Fibroblast of mammary gland (primary cell): ENCODE measurements at regions not wholly inside any gene's neighbourhood (a gene's known extent, or its start where the extent isn't known, plus 50 kb on each side); places are given as distances from the start of the nearest gene placed in this dataset.

Experiments used
- DNase-seq: peaks from one replicate; pipeline ENCODE4 v3.0.0-alpha.2; 2010; ENCODE audit warnings: low read depth
- H3K4me3 ChIP-seq: 2 replicates; pipeline ENCODE4 v1.5.1; 2011; ENCODE audit warnings: low read depth, mild to moderate bottlenecking, low read length, moderate library complexity; ENCODE audit not compliant: control insufficient read depth
- TF ChIP-seq, protein P1 (sequence below): conservative IDR thresholded peaks from 2 replicates; pipeline ENCODE4 v1.5.1; 2011; ENCODE audit warnings: low read depth, low read length, inconsistent platforms; ENCODE audit not compliant: control insufficient read depth, insufficient read depth

DNA sequence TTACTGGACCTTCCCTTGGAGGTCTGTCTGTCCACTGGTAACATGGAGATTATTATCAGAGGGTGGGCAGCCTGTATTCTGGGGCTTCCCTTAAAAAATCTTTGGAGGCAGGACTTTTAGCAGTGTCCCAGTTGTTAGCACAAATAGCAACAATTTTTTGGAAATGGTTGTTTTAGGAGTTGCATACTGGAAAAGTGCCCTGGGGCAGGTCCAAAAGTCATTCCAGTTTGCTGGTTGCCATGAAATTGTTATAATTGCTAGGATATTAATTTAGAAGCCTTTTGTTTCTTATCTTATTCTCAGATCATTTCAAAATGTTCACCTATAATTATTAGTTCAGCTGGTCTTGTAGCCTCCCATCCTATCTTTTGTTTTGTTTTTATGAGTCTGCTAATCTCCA, 71.0 kb downstream of the PTGS2 start:
- TF ChIP-seq, protein P1, sequence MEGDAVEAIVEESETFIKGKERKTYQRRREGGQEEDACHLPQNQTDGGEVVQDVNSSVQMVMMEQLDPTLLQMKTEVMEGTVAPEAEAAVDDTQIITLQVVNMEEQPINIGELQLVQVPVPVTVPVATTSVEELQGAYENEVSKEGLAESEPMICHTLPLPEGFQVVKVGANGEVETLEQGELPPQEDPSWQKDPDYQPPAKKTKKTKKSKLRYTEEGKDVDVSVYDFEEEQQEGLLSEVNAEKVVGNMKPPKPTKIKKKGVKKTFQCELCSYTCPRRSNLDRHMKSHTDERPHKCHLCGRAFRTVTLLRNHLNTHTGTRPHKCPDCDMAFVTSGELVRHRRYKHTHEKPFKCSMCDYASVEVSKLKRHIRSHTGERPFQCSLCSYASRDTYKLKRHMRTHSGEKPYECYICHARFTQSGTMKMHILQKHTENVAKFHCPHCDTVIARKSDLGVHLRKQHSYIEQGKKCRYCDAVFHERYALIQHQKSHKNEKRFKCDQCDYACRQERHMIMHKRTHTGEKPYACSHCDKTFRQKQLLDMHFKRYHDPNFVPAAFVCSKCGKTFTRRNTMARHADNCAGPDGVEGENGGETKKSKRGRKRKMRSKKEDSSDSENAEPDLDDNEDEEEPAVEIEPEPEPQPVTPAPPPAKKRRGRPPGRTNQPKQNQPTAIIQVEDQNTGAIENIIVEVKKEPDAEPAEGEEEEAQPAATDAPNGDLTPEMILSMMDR = no peak
- DNase-seq = no peak

DNA sequence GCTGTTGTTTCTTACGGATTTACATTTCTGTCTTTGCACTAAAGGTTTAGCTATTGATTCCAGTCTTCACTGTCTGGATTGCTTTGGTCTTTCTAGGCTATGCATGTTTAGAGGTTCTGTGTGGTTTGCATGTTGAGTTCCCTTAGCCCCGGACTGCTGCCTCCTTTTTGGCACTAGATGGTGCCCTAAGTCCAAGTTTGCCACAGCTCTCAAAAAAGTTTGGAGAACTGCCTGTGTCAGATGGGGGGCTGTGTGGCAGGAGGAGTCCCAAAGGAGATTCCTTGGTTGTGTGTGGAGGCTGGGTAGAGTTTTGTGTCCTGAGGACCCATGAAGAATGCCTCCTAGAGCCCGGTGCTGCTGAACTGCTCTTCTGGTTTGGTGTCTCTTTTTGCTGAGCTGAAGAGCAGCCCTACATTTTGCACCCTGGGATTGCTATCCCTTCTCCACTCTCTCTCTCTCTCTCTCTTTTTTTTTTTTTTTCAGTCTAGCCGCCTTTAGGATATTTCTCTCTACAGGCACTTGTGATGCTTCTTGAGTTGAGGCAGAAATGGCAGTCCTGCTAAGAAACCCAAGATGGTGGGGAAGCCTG, 74.4 kb downstream of the PTGS2 start:
- no peak overlapping the region for H3K4me3 ChIP-seq
- DNase-seq = peak; percentile 73
- TF ChIP-seq, protein P1 = peak; percentile 86

More for the DNA sequence above, 71.0 kb downstream of the PTGS2 start:
- no peak overlapping the region for H3K4me3 ChIP-seq

DNA sequence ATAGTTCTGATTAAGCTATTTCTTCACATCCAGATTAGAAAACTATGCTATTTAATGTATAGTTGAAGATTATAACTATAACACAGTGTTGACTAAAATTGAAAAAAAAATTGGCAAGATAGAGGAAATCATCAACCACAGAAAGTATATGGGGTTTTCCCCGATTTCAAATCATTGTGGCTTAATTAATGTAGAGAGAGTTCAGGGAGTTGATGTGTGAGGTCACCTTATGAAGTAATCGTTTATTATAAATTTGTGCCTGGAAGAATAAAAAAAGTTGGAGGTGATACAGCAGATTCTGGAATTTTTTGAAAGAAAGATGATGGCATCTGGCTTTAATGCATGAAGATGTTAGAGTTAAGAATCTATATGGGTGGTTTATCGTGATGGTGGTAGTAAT, 84.3 kb downstream of the PTGS2 start:
- DNase-seq = peak; percentile 15
- H3K4me3 ChIP-seq = no peak overlapping the region
- TF ChIP-seq, protein P1 = no peak

DNA sequence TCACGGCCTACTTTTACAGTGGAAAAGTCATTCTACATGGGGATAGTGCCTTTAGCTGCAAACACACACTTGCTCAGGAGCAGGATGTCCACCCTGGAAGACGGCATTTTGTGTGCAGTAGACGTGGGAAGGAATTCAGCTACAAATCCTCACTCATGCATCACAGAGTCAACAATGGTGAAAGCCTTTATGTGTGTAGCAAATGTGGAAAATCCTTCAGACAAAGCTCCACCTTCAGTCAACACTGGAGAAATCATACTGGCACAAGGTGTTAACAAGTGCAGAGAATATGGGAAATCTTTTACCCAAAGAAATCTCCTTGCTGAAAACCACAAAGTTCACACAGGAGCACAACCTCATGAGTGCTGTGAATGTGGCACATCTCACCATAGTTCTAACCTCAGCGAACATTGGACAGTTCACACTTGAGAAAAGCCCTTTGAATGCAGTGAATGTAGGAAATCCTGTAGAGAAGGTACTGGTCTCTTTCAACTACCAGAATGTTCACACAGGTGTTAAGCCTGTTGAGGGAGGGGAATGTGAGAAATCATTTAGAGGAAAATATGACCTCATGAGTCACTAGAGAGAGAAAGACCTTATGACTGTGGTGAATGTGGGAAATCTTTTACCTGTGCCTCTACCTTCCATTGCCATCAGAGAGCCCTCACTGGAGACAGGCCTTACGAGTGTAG, 101.8 kb downstream of the PTGS2 start:
- no peak overlapping the region for H3K4me3 ChIP-seq
- no peak for DNase-seq
- TF ChIP-seq, protein P1 = no peak

DNA sequence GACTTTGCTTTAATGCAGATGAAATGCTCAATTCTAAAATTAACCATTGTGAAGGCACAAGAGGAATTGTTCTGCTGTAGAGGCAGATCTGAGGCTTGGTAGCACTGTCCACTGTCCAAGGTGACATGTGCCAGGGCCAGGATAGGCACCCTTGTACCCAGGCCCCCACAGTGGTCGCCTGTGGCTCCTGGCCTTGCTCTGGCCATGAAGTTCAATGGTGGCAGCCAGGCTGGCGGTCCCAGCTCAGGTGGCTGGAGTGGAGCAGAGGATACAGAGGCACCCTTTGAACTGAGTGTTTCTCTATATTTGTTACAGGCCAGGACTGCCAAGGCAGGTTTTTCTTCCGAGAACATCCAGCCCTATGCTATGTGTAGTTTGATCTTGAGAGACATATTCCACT, 102.6 kb downstream of the PTGS2 start:
- no peak for DNase-seq
- TF ChIP-seq, protein P1 = no peak
- no peak overlapping the region for H3K4me3 ChIP-seq

DNA sequence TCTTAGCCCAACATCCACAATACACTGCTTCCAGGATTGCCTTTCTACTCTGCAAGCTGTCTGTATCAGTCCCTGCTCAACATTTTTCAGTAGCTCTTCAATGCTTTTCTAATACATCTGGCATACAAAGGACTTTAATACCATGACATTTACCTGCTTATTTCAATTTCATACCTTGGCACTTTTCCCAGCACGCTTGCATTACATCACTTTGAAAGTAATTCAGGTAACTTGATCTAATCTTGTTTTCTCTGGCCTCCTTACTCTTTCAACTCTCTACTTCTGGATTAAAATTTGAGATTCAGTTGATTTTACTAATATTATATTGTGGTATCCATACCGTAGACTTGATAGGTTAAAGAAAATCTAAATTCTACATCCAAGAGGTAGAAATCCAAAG, 103.0 kb downstream of the PTGS2 start:
- TF ChIP-seq, protein P1 = no peak
- no peak overlapping the region for H3K4me3 ChIP-seq
- DNase-seq = no peak

DNA sequence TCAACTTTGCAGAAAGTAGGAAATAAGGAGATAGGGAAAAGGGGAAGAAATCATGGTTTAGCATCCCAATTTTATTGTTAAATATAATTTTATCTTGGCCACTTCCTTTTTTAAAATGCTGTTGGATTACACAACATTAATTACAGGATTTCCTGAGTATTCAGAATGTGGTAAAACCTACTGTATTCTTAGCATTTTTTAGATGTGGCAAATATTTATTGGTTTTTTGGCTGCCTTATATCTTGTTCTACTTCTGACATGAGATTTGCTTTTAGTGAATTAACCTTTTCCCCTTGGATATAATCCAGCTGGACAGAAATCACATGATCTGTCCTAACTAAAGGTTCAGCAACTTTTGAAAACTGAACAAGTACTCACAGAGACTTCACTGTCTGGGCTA, 104.9 kb downstream of the PTGS2 start:
- DNase-seq = peak; percentile 35
- H3K4me3 ChIP-seq = no peak overlapping the region
- TF ChIP-seq, protein P1 = no peak
